ENCODE measurements at regions not wholly inside any gene's neighbourhood (a gene's known extent, or its start where the extent isn't known, plus 50 kb on each side); places are given as distances from the start of the nearest gene placed in this dataset.
"Not testable (repeated sequence)": the region's sequence is repeated elsewhere in the genome, so short reads cannot be mapped to it uniquely, and the experiment has no call there.

GRCh38 chr17:15802917-15803316, 70.8 kb downstream of the TBC1D26 start:
- in situ Hi-C loops (cut with HindIII; ENCODE audit: low sequenced_read_pairs); DNase-seq (ENCODE audit: low spot score): not testable (repeated sequence)

- in situ Hi-C loops (cut with HindIII; ENCODE audit: low sequenced_read_pairs) = not testable (repeated sequence)
Measured at GRCh38 chr17:15806825-15807224, 74.7 kb downstream of the TBC1D26 start.

GRCh38 chr17:15813388-15813787, 81.3 kb downstream of the TBC1D26 start:
- in situ Hi-C loops (cut with HindIII; ENCODE audit: low sequenced_read_pairs); DNase-seq (ENCODE audit: low spot score): not testable (repeated sequence)

More at GRCh38 chr17:15806825-15807224, 74.7 kb downstream of the TBC1D26 start:
- DNase-seq (ENCODE audit: low spot score) = not testable (repeated sequence)

- in situ Hi-C loops (cut with HindIII; ENCODE audit: low sequenced_read_pairs); DNase-seq (ENCODE audit: low spot score): not testable (repeated sequence)
Measured at GRCh38 chr17:15814003-15814402, 81.9 kb downstream of the TBC1D26 start.

GRCh38 chr17:15817861-15818260, 85.8 kb downstream of the TBC1D26 start:
- in situ Hi-C loops (cut with HindIII; ENCODE audit: low sequenced_read_pairs); DNase-seq (ENCODE audit: low spot score): not testable (repeated sequence)

GRCh38 chr17:15822280-15822679, 90.2 kb downstream of the TBC1D26 start:
- DNase-seq (ENCODE audit: low spot score); in situ Hi-C loops (cut with HindIII; ENCODE audit: low sequenced_read_pairs): not testable (repeated sequence)

GRCh38 chr17:15828727-15829314, 96.7 kb downstream of the TBC1D26 start:
- in situ Hi-C loops (cut with HindIII; ENCODE audit: low sequenced_read_pairs) = not testable (repeated sequence)
- DNase-seq (ENCODE audit: low spot score) = peak; percentile 47

GRCh38 chr17:15830221-15830620, 98.1 kb downstream of the TBC1D26 start:
- DNase-seq (ENCODE audit: low spot score); in situ Hi-C loops (cut with HindIII; ENCODE audit: low sequenced_read_pairs): not testable (repeated sequence)

GRCh38 chr17:15831182-15831581, 99.1 kb downstream of the TBC1D26 start:
- in situ Hi-C loops (cut with HindIII; ENCODE audit: low sequenced_read_pairs) = not testable (repeated sequence)

GRCh38 chr17:15832921-15833480, 100.9 kb downstream of the TBC1D26 start:
- in situ Hi-C loops (cut with HindIII; ENCODE audit: low sequenced_read_pairs) = not testable (repeated sequence)

More at GRCh38 chr17:15831182-15831581, 99.1 kb downstream of the TBC1D26 start:
- DNase-seq (ENCODE audit: low spot score) = not testable (repeated sequence)

GRCh38 chr17:15833890-15834289, 101.8 kb downstream of the TBC1D26 start:
- DNase-seq (ENCODE audit: low spot score); in situ Hi-C loops (cut with HindIII; ENCODE audit: low sequenced_read_pairs): not testable (repeated sequence)

More at GRCh38 chr17:15832921-15833480, 100.9 kb downstream of the TBC1D26 start:
- not testable (repeated sequence) for DNase-seq (ENCODE audit: low spot score)

GRCh38 chr17:15835481-15835880, 103.4 kb downstream of the TBC1D26 start:
- in situ Hi-C loops (cut with HindIII; ENCODE audit: low sequenced_read_pairs); DNase-seq (ENCODE audit: low spot score): not testable (repeated sequence)

- DNase-seq (ENCODE audit: low spot score); in situ Hi-C loops (cut with HindIII; ENCODE audit: low sequenced_read_pairs): not testable (repeated sequence)
Measured at GRCh38 chr17:15836249-15836982, 104.3 kb downstream of the TBC1D26 start.

GRCh38 chr17:15836991-15837390, 104.9 kb downstream of the TBC1D26 start:
- DNase-seq (ENCODE audit: low spot score); in situ Hi-C loops (cut with HindIII; ENCODE audit: low sequenced_read_pairs): not testable (repeated sequence)

GRCh38 chr17:15847447-15848229, 97.3 kb upstream of the ADORA2B start:
- DNase-seq (ENCODE audit: low spot score); in situ Hi-C loops (cut with HindIII; ENCODE audit: low sequenced_read_pairs): not testable (repeated sequence)

- DNase-seq (ENCODE audit: low spot score); in situ Hi-C loops (cut with HindIII; ENCODE audit: low sequenced_read_pairs): not testable (repeated sequence)
Measured at GRCh38 chr17:15849054-15849453, 95.9 kb upstream of the ADORA2B start.

- in situ Hi-C loops (cut with HindIII; ENCODE audit: low sequenced_read_pairs); DNase-seq (ENCODE audit: low spot score): not testable (repeated sequence)
Measured at GRCh38 chr17:15850071-15850470, 94.9 kb upstream of the ADORA2B start.

GRCh38 chr17:15850687-15851086, 94.2 kb upstream of the ADORA2B start:
- DNase-seq (ENCODE audit: low spot score); in situ Hi-C loops (cut with HindIII; ENCODE audit: low sequenced_read_pairs): not testable (repeated sequence)

GRCh38 chr17:15852863-15853262, 92.1 kb upstream of the ADORA2B start:
- in situ Hi-C loops (cut with HindIII; ENCODE audit: low sequenced_read_pairs); DNase-seq (ENCODE audit: low spot score): not testable (repeated sequence)

All from G401 (cell line).